Head of caudate nucleus (tissue), 42 donors: ENCODE measurements at regions not wholly inside any gene's neighbourhood (a gene's known extent, or its start where the extent isn't known, plus 50 kb on each side); places are given as distances from the start of the nearest gene placed in this dataset.
"Not testable (repeated sequence)": the region's sequence is repeated elsewhere in the genome, so short reads cannot be mapped to it uniquely, and the experiment has no call there.

Source experiments
- DNase-seq, 42 donors: peaks; one replicate each; pipeline versions ENCODE4 v3.0.0 to v3.0.0-alpha.2; 2020 to 2021; ENCODE audit warnings: mixed read lengths in 7 of 42
- intact Hi-C: fragments of 100-400 bp; cut with DNase I; formaldehyde crosslinking; loops from one replicate; pipeline ENCODE4 v1.15.0; 2022

DNA sequence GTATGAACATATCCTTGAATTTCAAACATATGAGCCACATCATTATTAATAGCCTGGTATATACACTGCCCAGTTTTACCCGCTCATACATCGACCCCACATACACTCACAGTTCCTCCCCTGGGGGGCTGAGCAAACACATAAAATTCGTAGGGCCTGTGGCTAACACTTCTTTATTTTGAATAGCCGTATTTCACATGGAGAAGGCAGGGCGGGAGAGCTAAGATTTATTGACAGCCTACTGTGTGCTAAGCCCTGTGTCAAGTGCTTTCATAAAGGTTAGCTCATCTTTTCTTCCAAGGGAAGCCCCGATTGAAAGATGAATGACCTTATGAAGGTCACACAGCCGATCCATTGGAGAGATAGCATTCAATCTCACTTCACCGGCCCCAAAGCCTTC is 134.4 kb downstream of the ENC1 start:
- DNase-seq, result no peak
- intact Hi-C loops, result no loop called here

DNA sequence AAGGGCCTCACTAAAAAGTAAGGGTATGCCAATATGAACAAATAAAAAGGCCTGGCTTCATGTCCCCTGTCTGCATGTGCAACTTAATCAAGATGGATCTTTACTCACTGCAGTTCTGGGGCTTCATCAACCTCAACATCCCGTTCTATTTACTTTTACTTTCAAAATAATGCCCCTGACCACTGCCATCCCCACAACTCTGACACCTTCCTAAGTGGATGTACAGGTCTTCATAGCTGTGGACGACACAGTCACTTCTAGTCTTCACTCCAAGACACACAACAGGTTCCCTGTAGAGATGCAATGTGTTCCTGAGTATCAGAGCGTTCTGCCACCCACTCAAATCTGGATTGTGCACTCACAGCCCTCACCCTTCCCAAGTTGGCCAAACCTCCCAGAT is 136.1 kb downstream of the ENC1 start:
- peak in 1 of 42 donors; percentile 2 for DNase-seq
- intact Hi-C loops, result no loop called here

DNA sequence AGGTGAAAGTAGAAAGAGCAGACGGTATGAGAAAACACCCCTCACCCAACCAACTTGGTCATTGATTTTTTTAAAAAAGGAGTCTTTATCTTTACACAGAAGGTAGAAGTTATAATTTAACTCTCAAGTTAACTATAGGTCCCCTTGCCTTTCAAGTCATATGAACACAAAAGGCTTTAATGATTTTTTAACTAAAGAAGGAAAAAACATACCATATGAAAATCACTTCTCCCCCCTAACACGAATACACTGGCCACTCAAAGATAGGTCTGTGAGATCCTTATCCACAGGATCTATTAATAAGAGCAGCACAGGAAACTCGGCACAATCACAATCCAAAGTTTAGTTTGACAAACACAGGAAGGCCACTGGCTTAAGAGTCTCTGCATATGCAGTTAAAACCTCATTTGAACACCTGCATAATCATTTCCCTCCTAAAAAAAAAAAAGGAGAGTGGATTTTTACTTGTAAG is 138.0 kb downstream of the ENC1 start:
- intact Hi-C loops, result no loop called here
- DNase-seq, result peak in 1 of 42 donors; percentile 2

DNA sequence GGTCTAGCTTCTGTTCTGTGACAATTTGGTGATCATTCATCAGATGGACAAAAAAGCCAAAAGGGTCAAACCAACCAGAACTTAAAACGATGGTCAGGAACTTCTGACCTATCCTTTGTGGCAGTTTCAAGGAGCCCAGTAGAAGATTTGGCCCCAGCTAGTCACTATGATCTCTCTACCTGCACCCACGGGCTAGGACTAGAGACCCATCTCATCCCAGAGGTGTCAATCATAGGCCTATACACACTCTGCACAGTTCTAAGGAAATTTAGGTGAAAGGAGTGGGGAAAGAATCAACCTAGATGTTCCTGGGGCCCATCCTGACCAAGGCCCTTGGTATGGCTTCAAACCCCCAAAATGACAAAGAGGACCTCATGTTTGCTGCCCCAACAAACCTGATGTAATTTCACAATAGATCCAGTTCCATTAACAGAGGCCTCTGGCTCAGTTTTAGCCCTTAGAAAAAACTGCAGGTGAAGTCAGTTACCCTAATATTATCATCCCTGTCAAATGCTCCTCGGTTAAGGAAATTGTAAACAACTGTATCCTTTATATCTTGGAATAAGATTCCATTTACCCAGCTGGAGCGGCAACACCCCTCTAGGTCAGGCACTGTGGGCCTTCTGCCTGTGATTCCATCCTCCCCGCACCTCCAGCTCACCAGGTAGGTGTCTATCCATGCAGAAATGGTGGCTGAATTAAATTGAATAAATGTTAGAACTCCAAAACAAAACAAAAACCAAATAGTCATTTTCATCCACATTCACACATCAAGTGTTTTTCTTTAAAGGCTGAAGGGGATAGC is 138.7 kb downstream of the ENC1 start:
- intact Hi-C loops, result no loop called here
- peak in 1 of 42 donors; percentile 6 for DNase-seq

DNA sequence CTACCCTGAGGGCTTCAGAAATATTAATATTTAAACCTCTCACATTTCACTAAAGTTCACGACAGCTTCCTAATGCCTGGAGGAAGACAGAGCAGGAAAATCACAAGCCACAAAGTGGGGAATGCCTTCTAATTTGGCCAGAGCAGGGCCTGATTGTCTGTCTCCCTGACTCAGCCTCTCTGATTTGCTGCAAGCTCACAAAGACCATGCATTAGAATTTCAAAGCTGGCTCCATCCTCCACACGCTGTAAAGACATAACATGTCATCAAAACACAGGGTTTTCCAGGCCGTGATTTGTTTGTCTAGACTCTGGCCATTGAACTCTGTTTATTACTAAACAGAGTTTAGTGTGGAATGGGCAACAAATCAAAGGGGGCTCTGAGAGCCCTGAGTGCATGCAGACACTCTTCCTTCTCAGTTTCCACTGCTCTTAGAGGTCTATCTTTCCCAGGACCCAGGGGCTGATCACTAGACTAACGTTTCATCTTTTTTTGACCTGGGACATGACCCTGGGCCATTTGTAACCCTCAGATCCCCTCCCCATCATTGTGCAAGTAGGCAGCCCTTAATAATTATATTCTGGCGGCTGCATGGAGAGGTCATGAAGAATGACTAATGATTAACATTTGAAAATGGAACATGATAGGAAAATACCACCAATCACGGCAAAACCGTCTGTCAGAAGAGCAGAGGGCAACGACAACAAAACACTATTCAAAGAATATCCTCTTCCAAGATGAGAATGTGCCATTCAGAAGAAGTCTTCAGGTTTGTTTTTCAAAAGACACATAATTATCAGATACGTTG is 140.2 kb downstream of the ENC1 start:
- intact Hi-C loops, result no loop called here
- DNase-seq, result peak in 1 of 42 donors; percentile 31

DNA sequence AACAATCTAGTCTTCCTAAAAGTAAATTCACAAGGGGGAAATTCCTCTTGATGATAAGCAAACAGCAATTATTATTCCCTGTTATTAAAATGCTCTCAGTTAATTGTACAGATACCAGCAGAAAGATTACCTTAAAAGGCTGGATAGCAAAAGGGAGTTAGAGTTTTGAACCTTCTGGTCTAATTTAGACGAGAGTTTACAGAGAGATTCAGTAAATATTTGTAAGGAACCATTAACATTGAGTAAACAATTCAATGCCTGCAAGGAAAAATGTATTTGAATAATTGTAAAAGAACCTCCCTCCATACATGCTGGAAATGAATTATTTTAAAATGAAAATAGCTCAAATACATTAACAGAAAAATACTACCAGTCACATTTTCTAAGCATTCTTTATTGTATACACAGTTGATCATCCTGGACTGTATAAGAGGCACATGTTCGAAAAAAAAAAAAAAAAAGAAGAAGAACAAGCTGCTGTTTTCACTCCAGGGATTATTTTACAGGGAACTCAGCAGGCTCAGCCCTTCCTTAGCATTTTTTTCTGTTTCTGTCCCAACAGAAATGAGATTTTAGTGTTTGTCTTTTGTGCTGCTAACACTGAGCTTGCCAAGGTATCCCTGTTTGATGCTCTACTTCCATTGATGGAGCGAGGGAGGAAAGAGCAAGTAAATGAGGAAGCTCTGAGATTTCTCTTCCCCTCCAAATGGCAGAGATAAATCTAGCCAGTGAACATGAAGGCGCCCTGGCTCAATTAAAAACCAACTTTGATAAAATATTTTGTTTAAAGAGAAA is 141.1 kb downstream of the ENC1 start:
- DNase-seq, result no peak
- intact Hi-C loops, result no loop called here

DNA sequence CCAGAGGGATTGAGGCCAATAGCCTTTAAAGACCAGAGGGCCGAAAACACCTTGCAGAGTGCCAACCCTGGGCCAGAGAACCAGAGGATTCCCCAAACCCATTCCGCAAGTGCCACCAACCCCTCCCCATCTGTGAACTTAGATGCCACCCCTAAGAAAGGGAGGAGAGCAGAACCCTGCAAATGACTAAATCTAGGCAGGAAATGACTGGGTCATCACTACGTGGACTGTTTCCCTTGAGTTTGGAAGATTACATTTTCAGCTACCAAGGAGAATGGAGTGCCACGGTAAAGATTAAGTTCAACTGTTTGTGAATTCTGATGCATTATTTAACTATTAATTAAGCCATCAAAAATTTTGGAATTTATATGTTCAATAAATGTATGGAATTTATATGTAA is 142.8 kb downstream of the ENC1 start:
- intact Hi-C loops, result no loop called here
- DNase-seq, result peak in 1 of 42 donors; percentile 22

DNA sequence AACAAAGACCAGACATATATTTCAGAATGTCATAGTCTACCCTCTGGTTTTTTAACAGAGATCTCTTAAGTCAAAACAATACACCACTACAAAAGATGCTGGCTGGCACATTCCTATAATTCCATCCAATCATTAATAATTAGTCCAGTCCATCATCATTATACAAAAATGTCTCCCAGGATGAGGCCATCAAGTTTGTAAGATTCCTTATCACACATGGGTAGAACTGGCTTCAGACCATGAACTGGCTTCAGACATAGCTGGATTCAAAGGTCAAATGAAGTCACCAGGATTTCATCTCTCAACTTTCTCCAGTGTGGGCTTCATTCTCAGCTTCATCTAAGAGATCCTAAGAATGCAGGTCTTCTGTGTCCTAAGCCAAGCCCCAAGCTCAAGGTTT is 147.1 kb downstream of the ENC1 start:
- no peak for DNase-seq
- intact Hi-C loops, result no loop called here

DNA sequence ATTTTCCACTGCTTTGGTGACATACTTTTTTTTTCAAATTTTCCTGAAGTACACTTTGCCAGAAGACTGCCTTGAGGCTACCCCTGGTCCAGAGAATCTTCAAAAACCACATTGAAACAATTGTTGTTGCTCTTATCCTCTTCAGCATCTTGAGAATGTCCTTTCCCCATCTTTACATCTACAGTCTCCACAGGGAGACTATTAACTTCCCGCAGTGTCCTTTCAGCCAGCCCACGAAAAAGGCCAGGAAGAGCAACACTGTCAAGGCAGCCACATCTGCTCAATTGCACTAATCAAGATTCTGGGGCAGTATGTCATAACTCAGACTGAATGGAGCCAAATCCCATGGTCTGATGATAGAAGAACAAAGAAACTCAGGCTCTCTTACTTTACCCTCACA is 148.3 kb downstream of the ENC1 start:
- intact Hi-C loops, result no loop called here

DNA sequence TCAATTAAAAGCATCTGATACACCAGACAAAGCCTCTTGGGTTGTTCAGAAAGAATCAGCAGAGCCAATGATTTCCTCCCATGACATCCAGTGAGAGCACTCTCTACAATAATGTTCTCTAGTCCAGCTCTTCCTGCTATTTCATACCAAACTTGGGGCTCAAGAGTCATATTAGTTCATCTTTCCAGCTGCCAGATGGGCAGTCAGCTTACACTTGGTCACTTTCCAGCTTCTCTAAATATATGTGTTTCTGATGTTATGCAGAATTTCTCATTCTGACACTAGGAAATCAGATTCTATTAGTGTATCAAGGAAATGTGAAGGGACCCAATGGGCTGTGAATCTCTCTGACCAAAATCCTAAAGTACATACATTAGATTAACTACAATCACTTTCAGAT is 148.9 kb downstream of the ENC1 start:
- DNase-seq, result no peak
- intact Hi-C loops, result no loop called here

More for the DNA sequence above, 148.3 kb downstream of the ENC1 start:
- no peak for DNase-seq

DNA sequence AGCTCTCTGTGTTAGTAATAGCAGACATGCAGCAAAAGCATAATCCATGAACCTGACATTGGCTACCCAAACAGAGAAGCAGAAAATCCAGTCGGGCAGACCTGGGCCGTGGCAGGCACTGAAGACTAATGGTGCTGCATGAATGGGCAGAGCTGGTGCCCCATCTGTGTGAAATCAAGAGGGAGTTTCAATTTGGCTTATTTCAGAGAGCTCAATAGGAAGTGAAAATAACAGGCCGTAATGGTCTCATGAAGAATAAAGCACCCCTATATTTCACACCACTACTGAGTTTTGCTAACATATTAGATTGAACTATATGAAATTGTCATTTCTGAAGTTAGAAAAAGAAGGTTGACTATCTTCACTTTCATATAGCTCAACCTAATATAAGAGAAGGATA is 149.7 kb downstream of the ENC1 start:
- intact Hi-C loops, result no loop called here
- DNase-seq, result no peak

DNA sequence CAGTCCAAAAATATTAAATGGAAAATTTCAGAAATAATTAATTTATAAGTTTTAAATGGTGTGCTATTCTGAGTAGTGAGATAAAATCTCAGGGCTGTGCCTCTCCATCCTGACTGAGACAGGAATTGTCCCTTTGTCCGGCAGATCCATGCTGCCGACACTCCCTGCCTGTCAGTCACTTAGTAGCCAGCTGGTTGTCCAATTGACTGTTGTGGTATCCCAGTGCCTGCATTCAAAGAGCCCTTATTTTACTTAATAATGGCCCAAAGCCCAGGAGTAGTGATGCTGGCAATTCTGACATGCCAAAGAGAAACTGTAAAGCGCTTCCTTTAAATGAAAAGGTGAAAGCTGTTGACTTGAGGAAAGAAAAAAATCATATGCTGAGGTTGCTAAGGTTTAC is 157.5 kb downstream of the ENC1 start:
- DNase-seq, result peak in 4 of 42 donors; percentile 8 to 38 (median 34)
- intact Hi-C loops, result no loop called here

DNA sequence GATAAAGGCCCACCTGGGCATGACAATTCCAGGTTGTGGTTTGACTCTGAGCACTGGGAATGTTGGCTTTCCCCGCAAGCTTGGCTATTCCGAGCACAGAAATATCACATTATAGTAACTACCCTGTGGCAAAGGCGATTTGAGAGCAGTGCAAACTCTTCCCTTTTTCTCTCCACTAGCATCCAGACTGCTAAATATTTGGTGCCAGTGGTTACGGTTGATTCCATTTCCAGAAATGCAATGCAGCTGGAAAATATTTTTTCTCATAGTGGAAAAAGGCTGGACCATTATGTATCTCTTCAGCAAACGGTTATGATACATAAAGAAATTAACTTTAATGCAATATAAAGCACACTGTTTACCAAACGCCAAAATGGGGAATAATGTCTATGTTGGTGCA is 158.0 kb downstream of the ENC1 start:
- intact Hi-C loops, result no loop called here
- DNase-seq, result no peak

DNA sequence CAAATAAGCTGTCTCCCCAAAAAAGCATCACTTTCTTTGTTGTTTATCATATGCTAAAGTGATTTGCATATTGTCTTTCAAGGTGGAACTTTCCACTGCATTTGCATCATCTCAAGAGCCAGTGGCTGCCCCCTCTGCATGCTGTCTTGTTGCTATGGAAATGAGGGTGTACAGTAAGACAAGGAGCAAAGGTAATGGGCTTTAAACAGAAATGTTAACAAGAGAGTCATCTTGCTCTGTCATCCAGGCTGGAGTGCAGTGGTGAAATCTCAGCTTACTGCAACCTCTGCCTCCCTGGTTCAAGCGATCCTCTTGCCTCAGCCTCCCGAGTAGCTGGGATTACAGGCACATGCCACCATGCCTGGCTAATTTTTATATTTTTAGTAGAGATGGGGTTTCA is 159.2 kb downstream of the ENC1 start:
- intact Hi-C loops, result not testable (repeated sequence)
- peak in 1 of 42 donors; percentile 36 for DNase-seq

DNA sequence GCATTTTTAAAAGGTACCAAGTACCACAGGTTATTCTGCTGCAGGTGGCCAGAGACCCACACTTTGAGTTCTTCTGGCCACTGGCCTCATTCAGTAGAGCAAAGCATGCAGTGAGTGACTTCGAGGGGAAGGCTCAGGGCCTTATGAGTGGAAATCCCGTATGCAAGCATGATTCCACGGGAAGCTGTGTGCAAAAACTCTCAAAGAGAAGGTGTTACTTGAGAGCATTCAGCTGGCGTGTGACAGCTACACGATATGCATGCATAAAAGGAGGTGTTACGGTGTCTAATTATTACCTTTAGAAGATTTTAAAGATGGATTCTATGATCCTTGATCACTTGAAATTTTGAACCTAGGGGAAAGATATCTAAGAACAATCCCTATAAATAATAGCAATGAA is 160.3 kb downstream of the ENC1 start:
- intact Hi-C loops, result no loop called here
- DNase-seq, result no peak

DNA sequence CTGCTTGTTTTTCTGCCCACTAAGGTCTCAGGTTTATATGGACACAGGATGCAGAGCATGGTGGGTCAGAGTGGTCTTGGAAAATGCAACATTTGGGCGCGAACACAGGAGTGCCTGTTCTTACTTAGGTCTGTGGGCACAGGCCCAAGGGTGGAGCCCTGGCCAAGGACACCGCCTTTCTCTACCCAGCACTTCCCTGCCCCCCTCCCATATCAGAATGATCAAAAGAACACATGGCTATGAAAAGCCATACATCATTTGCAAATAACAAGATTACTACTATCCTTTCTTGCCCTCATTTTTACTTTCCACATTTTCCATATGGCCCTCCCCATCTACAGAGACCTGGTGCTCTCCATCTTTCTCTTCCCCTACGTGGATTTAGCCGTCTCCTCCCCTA is 162.2 kb downstream of the ENC1 start:
- intact Hi-C loops, result no loop called here
- DNase-seq, result no peak

DNA sequence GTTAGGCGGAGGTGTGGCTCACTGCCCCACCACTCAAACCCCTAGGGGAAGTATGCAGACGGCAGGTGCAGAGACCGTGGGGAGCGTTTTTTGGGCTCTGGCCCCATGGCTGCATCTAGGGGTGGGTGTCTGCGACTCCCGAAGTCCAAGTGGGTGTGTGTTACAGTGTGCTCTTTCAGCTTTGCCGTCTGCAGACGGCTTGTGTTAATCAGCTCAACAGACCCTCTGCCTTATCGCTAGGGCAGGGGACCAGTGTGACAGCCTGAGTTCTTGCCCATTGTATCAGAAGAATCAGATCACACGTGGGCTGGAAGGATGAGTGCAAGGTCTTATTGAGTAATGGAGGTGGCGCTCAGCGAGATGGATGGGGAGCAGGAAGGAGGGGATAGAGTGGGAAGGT is 162.8 kb downstream of the ENC1 start:
- no peak for DNase-seq
- intact Hi-C loops, result no loop called here

DNA sequence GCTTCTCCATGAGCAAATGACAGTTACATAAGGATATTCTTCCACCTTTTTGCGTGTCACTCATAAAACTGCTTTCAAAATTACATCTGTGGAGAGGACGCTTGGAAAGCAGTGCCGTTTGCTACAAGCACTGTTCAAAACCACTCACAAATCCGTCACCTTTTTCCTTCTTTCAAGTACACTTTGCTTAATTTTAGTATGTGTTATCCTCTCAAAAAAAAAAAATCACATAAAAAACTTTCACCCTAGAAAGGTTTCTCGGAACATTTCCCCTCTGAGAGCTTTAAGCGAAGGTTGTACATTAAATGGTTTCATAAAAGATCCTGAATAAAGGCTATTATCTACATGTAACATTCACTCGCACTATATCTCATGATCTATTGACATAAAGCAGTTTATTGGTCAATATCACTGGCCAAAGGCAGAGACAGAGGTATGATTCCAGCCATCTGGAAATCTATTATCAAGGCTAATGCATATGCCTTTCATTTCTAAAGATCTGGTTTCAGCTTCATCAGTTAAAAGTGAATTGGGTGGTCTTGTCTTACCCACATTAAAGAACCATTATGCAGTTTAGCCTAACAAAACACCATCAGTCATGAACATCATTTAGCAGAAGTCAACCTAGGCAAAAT is 163.6 kb downstream of the ENC1 start:
- peak in 2 of 42 donors; percentile 21 to 26 for DNase-seq

More for the DNA sequence above, 163.6 kb downstream of the ENC1 start:
- intact Hi-C loops, result no loop called here
